IMR-90 (cell line): ENCODE measurements at regions not wholly inside any gene's neighbourhood (a gene's known extent, or its start where the extent isn't known, plus 50 kb on each side); places are given as distances from the start of the nearest gene placed in this dataset.

Experiments used
- BHLHE40 ChIP-seq: fragments of 150-350 bp; IDR thresholded peaks from 2 replicates; pipeline ENCODE4 v1.6.1; 2016; ENCODE audit warnings: mild to moderate bottlenecking, low read depth, low read length
- CEBPB ChIP-seq: IDR thresholded peaks from 2 replicates; pipeline ENCODE4 v1.6.1; 2012; ENCODE audit warnings: low read depth, low read length, improper control_type of control experiment
- MAZ ChIP-seq: IDR thresholded peaks from 2 replicates; pipeline ENCODE4 v1.6.1; 2012; ENCODE audit warnings: low read depth, mild to moderate bottlenecking, low read length, improper control_type of control experiment, moderate library complexity, borderline replicate concordance
- MXI1 ChIP-seq: IDR thresholded peaks from 2 replicates; pipeline ENCODE4 v1.6.1; 2012; ENCODE audit warnings: low read depth, mild to moderate bottlenecking, low read length, moderate library complexity, borderline replicate concordance
- POLR2A ChIP-seq: IDR thresholded peaks from 2 replicates; pipeline ENCODE4 v1.6.1; 2012; ENCODE audit warnings: mild to moderate bottlenecking, low read depth, low read length
- RCOR1 ChIP-seq: IDR thresholded peaks from 2 replicates; pipeline ENCODE4 v1.6.1; 2012; ENCODE audit warnings: mild to moderate bottlenecking, low read length, improper control_type of control experiment; ENCODE audit not compliant: insufficient replicate concordance
- SMC3 ChIP-seq: fragments of 150-350 bp; IDR thresholded peaks from 2 replicates; pipeline ENCODE4 v1.6.1; 2016; ENCODE audit warnings: low read depth, mild to moderate bottlenecking, antibody characterized with exemption, low read length, moderate library complexity
- TF ChIP-seq, protein P1 (sequence below): fragments of 150-350 bp; IDR thresholded peaks from 2 replicates; pipeline ENCODE4 v1.6.1; 2017; ENCODE audit warnings: mild to moderate bottlenecking, antibody characterized with exemption, low read length, low read depth
- TF ChIP-seq, protein P2 (sequence below): conservative IDR thresholded peaks from 2 replicates; pipeline ENCODE4 v1.5.1; 2012; ENCODE audit warnings: mild to moderate bottlenecking, low read depth, low read length, improper control_type of control experiment

DNA sequence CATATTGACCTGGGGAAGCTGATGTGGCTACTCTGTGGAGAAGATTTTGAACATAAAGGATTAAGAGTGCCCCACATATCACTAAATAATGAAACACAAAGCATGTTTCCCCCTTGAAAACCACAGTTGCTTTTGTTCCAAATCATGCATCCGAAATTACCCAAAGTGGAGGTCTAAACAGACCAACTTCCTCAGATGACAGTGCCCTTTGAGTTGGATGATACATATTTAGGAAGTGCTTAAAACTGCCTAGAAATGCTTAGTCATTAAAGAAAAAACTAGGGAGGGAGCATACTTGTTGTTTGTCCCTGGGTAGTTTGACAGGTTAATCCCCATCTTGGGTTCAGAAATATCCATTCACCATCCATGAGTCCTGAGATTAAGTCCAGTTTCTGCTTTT is 1070.3 kb downstream of the SUCLG1 start:
- TF ChIP-seq, protein P1, sequence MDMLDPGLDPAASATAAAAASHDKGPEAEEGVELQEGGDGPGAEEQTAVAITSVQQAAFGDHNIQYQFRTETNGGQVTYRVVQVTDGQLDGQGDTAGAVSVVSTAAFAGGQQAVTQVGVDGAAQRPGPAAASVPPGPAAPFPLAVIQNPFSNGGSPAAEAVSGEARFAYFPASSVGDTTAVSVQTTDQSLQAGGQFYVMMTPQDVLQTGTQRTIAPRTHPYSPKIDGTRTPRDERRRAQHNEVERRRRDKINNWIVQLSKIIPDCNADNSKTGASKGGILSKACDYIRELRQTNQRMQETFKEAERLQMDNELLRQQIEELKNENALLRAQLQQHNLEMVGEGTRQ: no peak
- TF ChIP-seq, protein P2, sequence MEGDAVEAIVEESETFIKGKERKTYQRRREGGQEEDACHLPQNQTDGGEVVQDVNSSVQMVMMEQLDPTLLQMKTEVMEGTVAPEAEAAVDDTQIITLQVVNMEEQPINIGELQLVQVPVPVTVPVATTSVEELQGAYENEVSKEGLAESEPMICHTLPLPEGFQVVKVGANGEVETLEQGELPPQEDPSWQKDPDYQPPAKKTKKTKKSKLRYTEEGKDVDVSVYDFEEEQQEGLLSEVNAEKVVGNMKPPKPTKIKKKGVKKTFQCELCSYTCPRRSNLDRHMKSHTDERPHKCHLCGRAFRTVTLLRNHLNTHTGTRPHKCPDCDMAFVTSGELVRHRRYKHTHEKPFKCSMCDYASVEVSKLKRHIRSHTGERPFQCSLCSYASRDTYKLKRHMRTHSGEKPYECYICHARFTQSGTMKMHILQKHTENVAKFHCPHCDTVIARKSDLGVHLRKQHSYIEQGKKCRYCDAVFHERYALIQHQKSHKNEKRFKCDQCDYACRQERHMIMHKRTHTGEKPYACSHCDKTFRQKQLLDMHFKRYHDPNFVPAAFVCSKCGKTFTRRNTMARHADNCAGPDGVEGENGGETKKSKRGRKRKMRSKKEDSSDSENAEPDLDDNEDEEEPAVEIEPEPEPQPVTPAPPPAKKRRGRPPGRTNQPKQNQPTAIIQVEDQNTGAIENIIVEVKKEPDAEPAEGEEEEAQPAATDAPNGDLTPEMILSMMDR: no peak
- TF ChIP-seq POLR2A (no peak), SMC3 (no peak), MXI1 (no peak), RCOR1 (no peak), CEBPB (no peak), MAZ (no peak), BHLHE40 (no peak)
